OCI-LY3 (cell line): ENCODE measurements at regions not wholly inside any gene's neighbourhood (a gene's known extent, or its start where the extent isn't known, plus 50 kb on each side); places are given as distances from the start of the nearest gene placed in this dataset.

Source experiments
- H2AFZ ChIP-seq: fragments of 200-600, 300-600 bp; shearing (Covaris generic); 2 replicates; pipeline ENCODE4 v1.6.0; 2014; ENCODE audit warnings: antibody characterized with exemption, low read depth, low read length
- H3K27ac ChIP-seq: fragments of 200-600, 300-600 bp; sonication (generic); 2 replicates; pipeline ENCODE4 v1.5.1; 2014; ENCODE audit warnings: mild to moderate bottlenecking, low read length, moderate library complexity, mixed read lengths
- H3K27me3 ChIP-seq: fragments of 200-600, 300-600 bp; sonication (generic); 2 replicates; pipeline ENCODE4 v1.6.1; 2014; ENCODE audit warnings: low read depth, low read length, mixed read lengths
- H3K36me3 ChIP-seq: fragments of 200-600, 300-600 bp; sonication (generic); replicated peaks from 2 replicates; pipeline ENCODE3; 2014; ENCODE audit warnings: low read depth, low read length, mixed read lengths
- H3K4me1 ChIP-seq: fragments of 300-600, 200-600 bp; sonication (generic); 2 replicates; pipeline ENCODE4 v1.6.1; 2014; ENCODE audit warnings: low read length, mixed read lengths
- H3K4me2 ChIP-seq: fragments of 200-600, 300-600 bp; sonication (generic); 2 replicates; pipeline ENCODE4 v1.6.1; 2014; ENCODE audit warnings: low read length, mixed read lengths
- H3K4me3 ChIP-seq: fragments of 300-600, 200-600 bp; sonication (generic); 2 replicates; pipeline ENCODE4 v1.5.1; 2014; ENCODE audit warnings: antibody characterized with exemption, mild to moderate bottlenecking, low read length, moderate library complexity
- H3K79me2 ChIP-seq: fragments of 300-600, 200-600 bp; shearing (Covaris generic); 2 replicates; pipeline ENCODE4 v1.6.1; 2014; ENCODE audit warnings: mild to moderate bottlenecking, low read length, mixed read lengths
- H3K9ac ChIP-seq: fragments of 300-600, 200-600 bp; shearing (Covaris generic); 2 replicates; pipeline ENCODE4 v1.6.0; 2014; ENCODE audit warnings: mild to moderate bottlenecking, low read length, moderate library complexity
- H3K9me3 ChIP-seq: fragments of 200-600, 300-600 bp; shearing (Covaris generic); 2 replicates; pipeline ENCODE4 v1.6.1; 2014; ENCODE audit warnings: low read length, mixed read lengths; ENCODE audit not compliant: insufficient read depth
- H4K20me1 ChIP-seq: fragments of 200-600, 300-600 bp; sonication (generic); 2 replicates; pipeline ENCODE4 v1.6.1; 2016; ENCODE audit warnings: low read length, mixed read lengths; ENCODE audit not compliant: insufficient read depth
- CTCF ChIP-seq: fragments of 200-600, 300-600 bp; sonication (generic); IDR thresholded peaks from 2 replicates; pipeline ENCODE4 v1.5.1; 2014; ENCODE audit warnings: antibody characterized with exemption, low read length, low read depth
- EZH2phosphoT487 ChIP-seq: fragments of 200-600 bp; shearing (Covaris generic); IDR thresholded peaks from 2 replicates; pipeline ENCODE4 v1.6.1; 2018; ENCODE audit warnings: antibody characterized with exemption, mixed run types, low read depth

GRCh38 chr3:178073366-178073765 lies 462.9 kb upstream of the KCNMB2 start:
- H3K4me2 ChIP-seq: no peak overlapping the region
- H3K9me3 ChIP-seq: no peaks in the 10 kb centered on the region
- H3K4me3 ChIP-seq: no peak overlapping the region
- no peak overlapping the region for H3K27ac ChIP-seq
- H3K79me2 ChIP-seq: no peaks in the 10 kb centered on the region
- no peaks in the 10 kb centered on the region for H4K20me1 ChIP-seq
- H3K9ac ChIP-seq: no peak overlapping the region
- TF ChIP-seq EZH2phosphoT487 (no peak), CTCF (no peak)
- H3K4me1 ChIP-seq: peaks cover 23% of the 10 kb centered on the region
- no peak overlapping the region for H2AFZ ChIP-seq
- H3K36me3 ChIP-seq: no peaks in the 10 kb centered on the region
- H3K27me3 ChIP-seq: no peaks in the 10 kb centered on the region

DNA sequence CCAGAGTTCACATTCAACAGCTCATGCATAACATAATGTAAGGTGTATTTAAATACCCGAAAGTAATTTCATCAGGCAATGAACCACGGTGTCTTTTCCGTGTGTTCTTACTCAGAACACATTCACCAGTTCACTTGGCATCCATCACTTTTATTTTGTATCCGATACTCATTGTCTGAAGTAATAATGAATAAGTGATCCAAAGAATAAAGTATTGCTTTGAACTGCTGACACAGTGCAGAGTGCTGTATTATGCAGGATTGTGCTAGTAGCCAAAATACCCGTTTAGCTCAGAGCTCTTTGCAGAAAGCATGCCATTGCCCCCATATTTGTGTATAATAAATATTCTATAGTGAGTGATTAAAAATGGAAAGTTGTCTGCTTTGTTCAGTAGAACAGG lies 460.9 kb upstream of the KCNMB2 start:
- no peak overlapping the region for H3K9ac ChIP-seq
- no peaks in the 10 kb centered on the region for H3K79me2 ChIP-seq
- H4K20me1 ChIP-seq: no peaks in the 10 kb centered on the region
- no peaks in the 10 kb centered on the region for H3K9me3 ChIP-seq
- no peaks in the 10 kb centered on the region for H3K36me3 ChIP-seq
- no peak overlapping the region for H2AFZ ChIP-seq
- peaks cover 23% of the 10 kb centered on the region for H3K4me1 ChIP-seq
- no peak overlapping the region for H3K27ac ChIP-seq
- no peaks in the 10 kb centered on the region for H3K27me3 ChIP-seq
- H3K4me3 ChIP-seq: no peak overlapping the region
- TF ChIP-seq EZH2phosphoT487 (no peak), CTCF (no peak)
- peak overlapping the region; percentile 43 for H3K4me2 ChIP-seq

GRCh38 chr3:178078953-178079352 lies 457.3 kb upstream of the KCNMB2 start:
- Histone ChIP-seq H3K4me1 (peaks cover 23% of the 10 kb centered on the region), H3K79me2 (no peaks in the 10 kb centered on the region), H3K36me3 (no peaks in the 10 kb centered on the region), H3K9ac (no peak overlapping the region), H2AFZ (no peak overlapping the region), H3K4me2 (no peak overlapping the region), H4K20me1 (no peaks in the 10 kb centered on the region), H3K9me3 (no peaks in the 10 kb centered on the region), H3K27ac (no peak overlapping the region), H3K27me3 (no peaks in the 10 kb centered on the region), H3K4me3 (no peak overlapping the region)
- TF ChIP-seq CTCF (no peak), EZH2phosphoT487 (no peak)

GRCh38 chr3:178079966-178080365 lies 456.3 kb upstream of the KCNMB2 start:
- no peak overlapping the region for H3K4me3 ChIP-seq
- H3K27me3 ChIP-seq: no peaks in the 10 kb centered on the region
- H3K79me2 ChIP-seq: no peaks in the 10 kb centered on the region
- H2AFZ ChIP-seq: no peak overlapping the region
- H3K9me3 ChIP-seq: no peaks in the 10 kb centered on the region
- H4K20me1 ChIP-seq: no peaks in the 10 kb centered on the region
- peaks cover 18% of the 10 kb centered on the region for H3K4me1 ChIP-seq
- TF ChIP-seq CTCF (no peak), EZH2phosphoT487 (no peak)
- no peak overlapping the region for H3K4me2 ChIP-seq
- H3K9ac ChIP-seq: no peak overlapping the region
- no peak overlapping the region for H3K27ac ChIP-seq
- H3K36me3 ChIP-seq: no peaks in the 10 kb centered on the region
